ENCODE measurements at regions not wholly inside any gene's neighbourhood (a gene's known extent, or its start where the extent isn't known, plus 50 kb on each side); places are given as distances from the start of the nearest gene placed in this dataset.
A peak's percentile ranks its signal among the peaks of the same experiment; 100 is the strongest.

GRCh38 chr2:204325468-204325867 lies 219.8 kb upstream of the PARD3B start:
- DNase-seq (ENCODE audit: low spot score) = peak; percentile 88

GRCh38 chr2:204328373-204328772 lies 216.9 kb upstream of the PARD3B start:
- no peak for DNase-seq (ENCODE audit: low spot score)

GRCh38 chr2:204329016-204329415 lies 216.3 kb upstream of the PARD3B start:
- DNase-seq (ENCODE audit: low spot score) = no peak

GRCh38 chr2:204329532-204329931 lies 215.7 kb upstream of the PARD3B start:
- no peak for DNase-seq (ENCODE audit: low spot score)

- DNase-seq (ENCODE audit: low spot score) = no peak
Observed at GRCh38 chr2:204331180-204331579, 214.1 kb upstream of the PARD3B start.

GRCh38 chr2:204331988-204332387 lies 213.3 kb upstream of the PARD3B start:
- DNase-seq (ENCODE audit: low spot score) = no peak

- DNase-seq (ENCODE audit: low spot score) = no peak
Observed at GRCh38 chr2:204332706-204333105, 212.6 kb upstream of the PARD3B start.

- no peak for DNase-seq (ENCODE audit: low spot score)
Observed at GRCh38 chr2:204333861-204334260, 211.4 kb upstream of the PARD3B start.

- DNase-seq (ENCODE audit: low spot score) = no peak
Observed at GRCh38 chr2:204335451-204336058, 209.7 kb upstream of the PARD3B start.

GRCh38 chr2:204336153-204336744 lies 209.0 kb upstream of the PARD3B start:
- DNase-seq (ENCODE audit: low spot score) = no peak

GRCh38 chr2:204337638-204338037 lies 207.6 kb upstream of the PARD3B start:
- DNase-seq (ENCODE audit: low spot score) = no peak

GRCh38 chr2:204339212-204339715 lies 206.0 kb upstream of the PARD3B start:
- DNase-seq (ENCODE audit: low spot score) = no peak

- no peak for DNase-seq (ENCODE audit: low spot score)
Observed at GRCh38 chr2:204340511-204340910, 204.8 kb upstream of the PARD3B start.

- no peak for DNase-seq (ENCODE audit: low spot score)
Observed at GRCh38 chr2:204341887-204342276, 203.4 kb upstream of the PARD3B start.

GRCh38 chr2:204343685-204344084 lies 201.6 kb upstream of the PARD3B start:
- DNase-seq (ENCODE audit: low spot score) = no peak

- DNase-seq (ENCODE audit: low spot score) = no peak
Observed at GRCh38 chr2:204344119-204344518, 201.2 kb upstream of the PARD3B start.

GRCh38 chr2:204346906-204347305 lies 198.4 kb upstream of the PARD3B start:
- DNase-seq (ENCODE audit: low spot score) = no peak

GRCh38 chr2:204353823-204354222 lies 191.5 kb upstream of the PARD3B start:
- DNase-seq (ENCODE audit: low spot score) = no peak

GRCh38 chr2:204354442-204354856 lies 190.8 kb upstream of the PARD3B start:
- no peak for DNase-seq (ENCODE audit: low spot score)

GRCh38 chr2:204355688-204356087 lies 189.6 kb upstream of the PARD3B start:
- no peak for DNase-seq (ENCODE audit: low spot score)

GRCh38 chr2:204356151-204356641 lies 189.1 kb upstream of the PARD3B start:
- DNase-seq (ENCODE audit: low spot score) = no peak

GRCh38 chr2:204357286-204357685 lies 188.0 kb upstream of the PARD3B start:
- DNase-seq (ENCODE audit: low spot score) = no peak

GRCh38 chr2:204359076-204359475 lies 186.2 kb upstream of the PARD3B start:
- DNase-seq (ENCODE audit: low spot score) = no peak

Measured in pons (tissue), 1 donor.